GM15510 (cell line): ENCODE measurements at regions not wholly inside any gene's neighbourhood (a gene's known extent, or its start where the extent isn't known, plus 50 kb on each side); places are given as distances from the start of the nearest gene placed in this dataset.

Experiments
- POLR2A ChIP-seq: IDR thresholded peaks from 3 replicates; pipeline ENCODE4 v1.6.1; 2011; ENCODE audit warnings: borderline replicate concordance; ENCODE audit not compliant: insufficient read length; ENCODE audit errors: extremely low read depth

DNA sequence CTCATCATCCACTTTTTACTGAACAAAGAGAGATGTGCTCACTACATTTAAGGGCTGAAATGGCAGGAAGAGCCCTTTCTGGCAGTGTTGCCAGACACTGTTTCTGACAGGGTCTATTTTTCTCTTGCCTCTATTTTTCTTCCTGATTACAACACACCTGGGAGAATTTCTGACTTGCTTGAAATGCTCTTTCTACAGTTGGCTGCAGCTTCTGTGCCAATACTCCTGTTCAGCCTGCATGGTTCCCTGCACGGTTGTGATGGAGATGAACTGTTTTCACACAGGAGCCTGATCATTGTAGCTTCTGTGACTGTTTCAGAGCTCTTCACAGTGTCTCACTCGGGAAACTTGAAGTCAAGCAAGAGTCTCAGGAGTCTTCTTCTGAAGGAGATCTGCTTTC lies 83.0 kb upstream of the DLG1 start:
- no peak for TF ChIP-seq POLR2A

DNA sequence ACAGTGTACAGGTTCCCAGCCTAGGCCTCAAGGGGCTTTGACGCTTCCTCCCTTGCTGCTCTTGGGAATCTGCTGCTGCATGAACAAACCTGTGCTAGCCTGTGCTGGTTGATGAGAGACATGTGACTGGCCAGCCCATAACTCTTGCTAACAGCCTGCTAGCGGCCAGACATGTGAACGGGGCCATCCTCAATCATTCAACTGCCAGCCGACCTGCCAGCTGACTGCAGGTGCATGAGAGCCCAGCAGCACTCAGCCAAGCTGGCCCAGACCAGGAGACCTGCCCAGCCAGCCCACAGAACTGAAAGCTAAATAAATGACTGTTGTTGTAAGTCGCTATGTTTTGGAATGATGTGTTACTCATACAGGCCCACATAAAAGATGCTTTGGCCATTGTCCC lies 82.4 kb upstream of the DLG1 start:
- TF ChIP-seq POLR2A: no peak

DNA sequence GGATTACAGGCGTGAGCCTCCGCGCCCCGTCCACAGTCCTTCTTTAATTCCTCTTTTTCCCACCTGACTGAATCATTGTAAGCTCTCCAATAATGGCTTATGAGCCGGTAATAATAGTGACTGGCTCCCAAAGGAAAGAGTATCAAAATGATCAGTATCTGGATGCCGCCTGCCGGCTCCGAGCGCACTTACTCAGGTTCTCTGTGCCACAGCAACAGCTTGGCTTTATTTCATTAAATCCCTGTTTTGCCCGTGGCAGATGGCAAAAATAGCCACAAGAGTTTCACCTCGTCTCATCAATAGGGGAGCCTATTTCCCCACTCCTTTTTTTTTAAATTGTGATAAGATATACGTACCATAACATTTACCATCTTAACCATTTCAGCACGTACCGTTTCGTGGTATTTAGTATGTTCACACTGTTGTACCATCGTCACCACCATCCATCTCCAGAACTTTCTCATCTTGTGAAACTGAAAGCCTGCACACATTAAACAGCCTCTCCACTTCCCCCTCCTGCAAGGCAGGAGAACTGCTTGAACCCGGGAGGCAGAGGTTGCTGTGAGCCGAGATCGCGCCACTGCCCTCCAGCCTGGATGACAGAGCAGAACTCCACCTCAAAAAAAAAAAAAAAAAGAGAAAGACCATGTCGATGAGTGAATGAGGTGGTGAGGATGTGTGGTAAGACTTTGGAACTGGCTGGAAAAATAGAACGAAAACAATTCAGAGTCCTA lies 80.7 kb upstream of the DLG1 start:
- TF ChIP-seq POLR2A: no peak

DNA sequence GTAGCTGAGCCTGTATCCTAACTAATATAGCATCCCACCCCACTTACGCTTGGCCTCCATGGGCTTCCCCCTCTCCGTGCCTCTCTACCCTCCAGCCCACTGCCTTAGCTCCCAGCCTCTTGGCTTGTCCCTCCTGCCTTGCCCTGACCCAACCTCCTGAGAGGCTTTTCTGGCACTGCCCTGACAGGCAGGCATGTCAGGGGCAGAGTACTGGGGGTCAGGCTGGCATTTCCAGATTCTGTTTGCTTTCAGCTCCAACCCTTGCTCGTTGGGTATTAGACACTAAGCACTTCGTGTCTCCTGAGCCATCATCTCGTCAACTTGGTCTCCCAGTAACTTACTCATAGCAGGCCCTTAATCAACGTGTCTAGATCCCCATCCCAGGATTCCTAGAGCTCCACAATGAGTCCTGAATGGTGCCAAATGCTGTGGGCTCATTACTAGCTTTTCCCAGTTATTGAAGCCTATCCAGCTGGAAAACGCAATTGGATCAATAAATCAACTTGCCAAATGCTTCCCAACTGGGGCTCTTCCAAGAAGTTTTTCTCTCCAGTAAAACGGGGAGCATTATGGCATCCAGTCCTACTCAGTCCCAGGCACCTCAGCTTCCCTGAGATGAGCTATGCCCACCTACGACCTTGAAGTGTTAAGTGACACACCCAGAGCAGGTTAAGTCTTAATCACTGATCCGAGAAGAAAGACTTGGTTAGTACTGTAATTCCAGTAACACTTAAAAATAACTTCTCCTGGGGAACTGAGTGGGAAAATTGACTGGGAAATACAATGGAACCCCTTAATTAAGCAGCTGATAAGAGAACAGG lies 78.5 kb upstream of the DLG1 start:
- TF ChIP-seq POLR2A: no peak

DNA sequence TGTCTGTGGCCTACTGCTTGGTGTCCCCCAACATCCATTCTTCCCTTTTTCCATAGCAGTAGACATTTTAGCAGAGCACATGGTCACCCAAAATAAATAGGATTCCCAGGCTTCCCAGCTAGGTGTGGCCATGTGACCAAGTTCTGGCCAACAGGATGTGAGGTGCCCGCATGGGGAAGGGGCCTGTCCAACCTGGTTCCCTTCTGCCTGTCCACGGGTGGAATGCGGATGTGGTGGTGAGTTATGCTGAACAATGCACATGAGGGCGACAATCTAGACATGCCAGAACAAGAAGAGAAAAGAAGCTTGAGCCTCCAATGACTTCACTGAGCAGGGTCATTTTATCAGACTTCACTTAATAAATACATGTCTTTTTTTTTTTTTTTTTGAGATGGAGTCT lies 77.6 kb upstream of the DLG1 start:
- TF ChIP-seq POLR2A: no peak

DNA sequence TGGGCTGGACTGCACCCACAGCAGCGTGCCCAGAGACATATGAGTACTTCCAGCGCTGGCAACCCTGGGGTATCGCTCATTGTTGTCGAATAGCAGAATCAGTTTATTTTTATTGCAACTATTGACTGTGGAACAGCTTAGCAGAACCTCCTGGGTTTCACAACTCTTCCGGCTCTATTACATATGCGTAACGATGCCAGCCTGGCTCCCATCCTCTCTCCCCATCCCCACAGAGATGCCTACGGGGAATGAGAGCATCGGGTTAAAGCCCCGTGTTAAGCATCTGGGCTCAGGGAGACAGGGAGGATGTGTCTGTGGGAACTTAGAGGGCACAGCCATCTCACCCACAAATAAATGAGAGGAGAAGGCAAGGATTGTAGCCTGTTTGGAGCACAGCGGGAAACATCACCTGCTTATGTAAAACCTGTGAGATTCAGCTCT lies 76.6 kb upstream of the DLG1 start:
- TF ChIP-seq POLR2A: no peak

DNA sequence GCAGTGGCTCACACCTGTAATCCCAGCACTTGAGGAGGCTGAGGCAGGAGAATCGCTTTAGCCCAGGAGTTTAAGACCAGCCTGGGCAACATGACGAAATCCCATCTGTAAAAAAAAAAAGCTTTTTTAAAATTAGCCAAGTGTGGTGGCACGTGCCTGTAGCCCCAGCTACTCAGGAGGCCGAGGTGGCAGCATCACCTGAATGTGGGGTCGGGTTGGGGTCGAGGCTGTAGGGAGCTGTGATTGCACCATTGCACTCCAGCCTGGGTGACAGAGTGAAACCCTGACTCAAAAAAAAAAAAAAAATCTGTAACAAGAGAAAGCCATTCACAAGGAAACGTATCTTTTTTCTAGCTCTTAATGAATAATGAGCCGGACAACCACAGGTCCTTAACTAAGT lies 74.7 kb upstream of the DLG1 start:
- TF ChIP-seq POLR2A: no peak

DNA sequence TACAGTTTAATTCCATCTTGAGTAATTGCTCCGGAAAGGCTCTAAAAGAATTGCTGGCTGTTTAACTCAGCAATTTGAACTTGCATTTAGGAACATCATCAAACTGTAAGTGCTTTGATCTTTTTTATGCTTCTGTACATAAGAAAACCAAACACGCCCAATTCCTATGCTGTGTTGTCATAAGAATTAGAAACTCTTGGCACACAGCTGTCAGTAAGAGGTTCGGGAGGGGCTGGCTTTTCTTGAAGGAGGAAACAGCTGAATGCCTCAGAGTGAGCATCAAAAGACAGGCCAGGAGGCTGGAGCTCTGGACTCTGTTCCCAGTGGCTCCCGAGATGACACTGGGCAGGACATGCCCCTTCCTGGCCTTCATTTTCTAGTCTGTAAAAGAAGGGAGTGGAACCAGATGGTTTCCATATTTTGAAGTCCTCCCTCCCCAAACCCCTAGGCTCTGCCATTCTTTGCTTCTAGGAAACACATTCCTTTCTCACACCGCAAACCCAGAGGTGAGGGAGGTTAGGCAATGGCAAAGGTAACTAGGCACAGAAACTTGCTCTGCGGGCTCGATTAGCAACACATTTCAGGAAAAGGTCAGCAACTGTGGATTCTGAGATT lies 73.7 kb upstream of the DLG1 start:
- no peak for TF ChIP-seq POLR2A

DNA sequence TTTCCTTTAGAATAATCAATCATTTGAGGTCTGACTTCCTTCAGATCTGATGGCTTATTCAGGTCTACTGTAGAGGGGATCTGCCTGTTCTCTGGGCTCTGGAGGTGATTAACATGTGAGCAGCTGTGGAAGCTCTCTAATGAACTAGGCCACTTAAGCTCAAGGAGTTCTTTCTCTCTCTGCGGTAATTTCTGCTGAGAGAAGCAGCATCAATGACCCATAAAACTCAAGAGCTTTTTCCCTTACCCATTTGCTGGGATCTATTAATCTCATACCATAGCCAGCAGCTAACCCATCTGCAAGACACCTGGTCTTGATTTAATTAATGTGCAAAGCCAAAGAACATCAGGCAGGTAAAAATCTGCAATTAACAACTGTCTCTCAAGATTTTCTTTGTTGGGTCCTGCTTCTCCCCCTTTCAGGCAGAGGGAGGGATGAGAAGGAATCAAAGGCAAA lies 73.2 kb upstream of the DLG1 start:
- no peak for TF ChIP-seq POLR2A

DNA sequence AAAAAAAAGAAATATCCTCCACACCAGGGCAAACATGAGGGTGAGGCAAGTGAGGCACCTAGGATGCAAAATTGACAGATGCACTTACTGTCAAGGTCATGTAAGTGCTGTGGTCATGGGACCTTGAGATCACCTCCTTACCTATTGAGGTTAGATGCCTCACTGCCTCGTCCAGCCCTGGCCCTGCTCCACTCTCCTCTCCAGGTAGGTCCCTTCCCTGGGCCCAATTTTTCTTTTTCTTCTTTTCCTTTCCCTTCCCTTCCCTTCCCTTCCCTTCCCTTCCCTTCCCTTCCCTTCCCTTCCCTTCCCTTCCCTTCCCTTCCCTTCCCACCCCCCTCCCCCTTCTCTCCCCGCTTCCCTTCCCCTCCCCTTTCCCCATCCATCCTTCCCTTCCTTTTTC lies 71.1 kb upstream of the DLG1 start:
- no peak for TF ChIP-seq POLR2A

DNA sequence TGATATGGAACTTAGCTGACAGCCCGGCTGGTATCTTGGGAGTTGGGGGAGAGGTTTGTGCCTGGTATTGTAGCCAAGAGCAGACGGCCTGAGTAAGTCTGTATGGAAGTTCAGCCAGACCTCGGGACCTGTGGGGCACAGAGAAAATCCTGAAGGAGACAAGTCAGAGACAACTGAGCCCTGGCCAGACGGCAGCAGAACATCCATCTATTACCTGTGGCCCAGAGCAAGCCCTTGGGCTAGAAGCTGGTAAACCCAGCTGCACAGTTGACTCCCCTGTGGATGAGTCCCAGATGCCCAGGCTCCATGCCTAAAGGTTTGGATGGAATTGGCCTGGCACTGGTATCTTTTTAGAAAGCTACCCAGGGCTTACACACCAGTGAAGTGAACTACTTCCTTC lies 70.4 kb upstream of the DLG1 start:
- TF ChIP-seq POLR2A: no peak

DNA sequence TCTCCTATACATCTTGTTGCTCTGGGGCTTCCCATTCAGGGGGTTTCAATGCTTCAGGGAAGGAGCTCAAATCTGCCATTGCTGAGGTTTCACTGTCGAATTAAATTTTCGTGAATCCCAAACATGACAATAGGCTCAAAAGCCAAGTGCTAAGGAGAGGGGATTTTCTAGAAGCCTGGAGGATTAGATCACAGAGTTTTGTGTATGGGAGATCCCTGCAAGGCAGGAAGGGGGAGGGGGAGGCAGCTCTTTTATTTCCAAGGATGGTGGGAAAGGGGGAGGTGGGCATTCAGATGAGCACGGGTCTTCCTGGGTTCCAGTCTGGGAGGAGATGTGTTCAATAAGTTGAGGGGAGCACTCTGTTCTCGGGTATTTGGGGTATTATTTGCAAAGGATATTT lies 69.9 kb upstream of the DLG1 start:
- no peak for TF ChIP-seq POLR2A

DNA sequence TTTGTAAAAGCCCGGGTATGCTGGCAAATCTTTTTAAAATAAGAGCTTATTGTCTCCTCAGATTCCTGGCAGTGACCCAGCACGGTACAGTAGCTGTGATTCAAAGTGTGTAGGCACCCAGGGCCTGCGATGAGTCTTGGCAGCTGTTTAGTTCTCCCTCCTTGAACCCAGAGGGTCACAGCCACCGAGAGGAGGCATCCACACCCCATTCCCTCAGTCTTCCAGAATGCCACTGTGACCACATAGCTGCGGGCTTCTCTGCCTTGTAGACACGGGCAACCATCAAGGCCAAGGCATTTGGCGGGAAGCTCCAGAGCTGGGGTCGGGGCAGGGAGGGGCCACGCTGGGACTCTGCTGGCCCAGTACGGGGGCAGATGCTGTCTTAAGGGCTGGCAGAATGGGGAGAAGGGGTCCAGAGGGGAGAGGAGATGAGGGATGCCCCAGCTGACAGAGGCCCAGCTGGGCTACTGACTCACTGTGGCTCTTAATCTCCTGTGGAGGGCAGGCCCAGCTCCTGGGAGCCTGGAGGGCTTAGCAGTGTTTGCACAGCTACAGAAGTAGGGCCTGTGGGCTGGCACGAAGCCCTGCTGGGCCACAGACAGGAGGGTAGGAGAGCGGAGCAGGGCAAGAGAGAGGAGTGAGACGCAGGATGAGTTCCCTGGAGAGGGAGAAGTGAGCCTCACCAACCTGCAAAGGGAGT lies 68.8 kb upstream of the DLG1 start:
- no peak for TF ChIP-seq POLR2A

DNA sequence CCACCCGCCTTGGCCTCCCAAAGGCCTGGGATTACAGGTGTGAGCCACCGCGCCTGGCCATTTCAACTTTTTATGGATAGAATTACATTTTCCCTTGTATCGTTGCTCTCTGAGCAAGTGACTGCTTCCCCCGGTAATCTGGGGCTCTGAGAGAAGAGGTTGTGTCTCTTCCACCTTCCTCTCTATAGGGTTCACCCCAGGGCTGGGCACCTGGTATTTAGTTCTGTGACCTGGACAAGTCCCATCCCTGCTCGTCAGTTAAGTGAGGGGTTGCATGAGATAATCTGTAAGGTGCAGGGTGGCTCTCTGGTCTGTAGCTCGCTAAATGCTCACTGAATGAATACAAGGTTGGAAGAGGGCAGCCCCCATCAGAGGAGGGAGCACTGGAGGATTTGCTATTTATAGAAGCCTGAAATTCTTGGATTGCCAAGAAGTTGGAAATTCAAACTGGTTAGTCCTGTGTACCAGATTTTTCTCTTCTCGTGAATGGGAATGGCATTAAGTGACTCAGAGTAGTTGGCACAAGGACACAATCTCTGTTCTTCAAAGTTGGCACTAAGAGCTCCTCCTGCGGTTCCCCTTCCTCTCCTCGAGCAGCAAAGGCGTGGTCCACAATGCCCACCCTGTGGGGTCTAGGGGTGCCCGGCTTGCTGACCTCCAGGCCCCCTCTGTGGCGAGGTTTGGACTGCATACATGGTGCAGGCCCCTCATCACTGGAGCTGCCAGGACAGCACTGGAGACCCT lies 68.1 kb upstream of the DLG1 start:
- no peak for TF ChIP-seq POLR2A
